Activated naive CD8-positive, alpha-beta T cell treated with anti-CD3 and anti-CD28 coated beads, Interleukin-2, amount 10 ng/mL, durations not matched to agents 7 days and 5 days (primary cell): ENCODE measurements at regions not wholly inside any gene's neighbourhood (a gene's known extent, or its start where the extent isn't known, plus 50 kb on each side); places are given as distances from the start of the nearest gene placed in this dataset.
"Not testable (repeated sequence)": the region's sequence is repeated elsewhere in the genome, so short reads cannot be mapped to it uniquely, and the experiment has no call there.

Experiments
- ATAC-seq: fragments of 150-1000 bp; cut with Tn5 transposase; one replicate; pipeline ENCODE4 v1.10.0; 2021; ENCODE audit warnings: low read depth, moderate library complexity
- POLR2A ChIA-PET: fragments of 350-600 bp; sonication (Branson Sonifier 250); formaldehyde crosslinking; loops from one replicate; lab custom pipeline; 2021; ENCODE audit warnings: antibody characterized with exemption; lab: Charles Lee
- DNase-seq: peaks from one replicate; pipeline ENCODE4 v3.0.0; 2021
- H3K27ac Mint-ChIP-seq: one replicate; pipeline ENCODE4 v1.8.0; 2022; ENCODE audit warnings: mild to moderate bottlenecking, mixed read lengths
- H3K27me3 Mint-ChIP-seq: one replicate; pipeline ENCODE4 v1.8.0; 2022; ENCODE audit warnings: mild to moderate bottlenecking, moderate library complexity, mixed read lengths
- H3K36me3 Mint-ChIP-seq: one replicate; pipeline ENCODE4 v1.8.0; 2021; ENCODE audit warnings: mild to moderate bottlenecking, mixed read lengths
- H3K4me1 Mint-ChIP-seq: one replicate; pipeline ENCODE4 v1.8.0; 2021; ENCODE audit warnings: mixed read lengths
- H3K4me3 Mint-ChIP-seq: one replicate; pipeline ENCODE4 v1.8.0; 2022; ENCODE audit warnings: mild to moderate bottlenecking, moderate library complexity, mixed read lengths
- H3K9me3 Mint-ChIP-seq: one replicate; pipeline ENCODE4 v1.8.0; 2021; ENCODE audit warnings: mixed read lengths

DNA sequence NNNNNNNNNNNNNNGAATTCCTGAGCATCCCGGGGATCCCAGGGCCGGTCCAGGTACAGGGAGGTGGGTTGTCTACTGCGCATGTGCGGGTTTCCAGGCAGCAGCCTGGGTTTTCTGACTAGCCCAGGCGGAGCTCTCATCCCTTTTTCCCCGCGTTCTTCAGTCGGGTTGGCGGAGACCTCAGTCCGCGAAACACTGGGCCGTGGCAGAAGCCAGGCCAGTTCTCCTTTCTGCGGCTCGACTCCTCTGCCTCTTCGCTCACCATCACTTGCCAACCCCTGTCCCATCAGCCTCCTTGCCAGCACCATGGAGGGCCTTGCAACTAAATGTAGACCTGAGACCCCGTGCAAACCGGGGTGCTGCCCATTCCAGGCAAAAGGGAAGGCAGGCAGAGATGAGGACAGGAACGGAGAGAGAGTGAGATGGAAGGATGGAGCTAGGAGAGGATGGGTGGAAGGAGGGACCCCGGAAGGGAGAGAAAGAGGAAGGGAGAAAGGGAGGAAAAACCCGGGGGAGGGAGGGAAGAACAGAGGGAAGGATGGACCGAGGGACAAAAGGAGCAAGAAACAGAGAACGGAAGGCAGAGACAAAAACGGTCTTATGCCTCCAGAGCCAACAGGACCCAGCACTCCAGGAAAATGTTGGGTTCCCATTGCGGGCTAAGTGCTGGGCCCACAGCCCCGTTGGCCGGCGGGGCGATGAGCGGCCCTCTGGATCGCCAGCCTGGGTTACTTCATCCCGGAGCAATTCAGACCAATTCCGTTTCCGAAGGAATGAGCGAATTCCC, 445.4 kb upstream of the DEFB115 start:
- no peak overlapping the region for H3K27ac Mint-ChIP-seq
- H3K4me3 Mint-ChIP-seq, result no peak overlapping the region
- peak; percentile 44 for DNase-seq
- no peak for ATAC-seq
- H3K36me3 Mint-ChIP-seq, result peaks cover 3% of the 10 kb centered on the region
- peaks cover 13% of the 10 kb centered on the region for H3K27me3 Mint-ChIP-seq
- H3K9me3 Mint-ChIP-seq, result peaks cover 12% of the 10 kb centered on the region
- POLR2A ChIA-PET, result no interaction called here
- H3K4me1 Mint-ChIP-seq, result peaks cover 3% of the 10 kb centered on the region

DNA sequence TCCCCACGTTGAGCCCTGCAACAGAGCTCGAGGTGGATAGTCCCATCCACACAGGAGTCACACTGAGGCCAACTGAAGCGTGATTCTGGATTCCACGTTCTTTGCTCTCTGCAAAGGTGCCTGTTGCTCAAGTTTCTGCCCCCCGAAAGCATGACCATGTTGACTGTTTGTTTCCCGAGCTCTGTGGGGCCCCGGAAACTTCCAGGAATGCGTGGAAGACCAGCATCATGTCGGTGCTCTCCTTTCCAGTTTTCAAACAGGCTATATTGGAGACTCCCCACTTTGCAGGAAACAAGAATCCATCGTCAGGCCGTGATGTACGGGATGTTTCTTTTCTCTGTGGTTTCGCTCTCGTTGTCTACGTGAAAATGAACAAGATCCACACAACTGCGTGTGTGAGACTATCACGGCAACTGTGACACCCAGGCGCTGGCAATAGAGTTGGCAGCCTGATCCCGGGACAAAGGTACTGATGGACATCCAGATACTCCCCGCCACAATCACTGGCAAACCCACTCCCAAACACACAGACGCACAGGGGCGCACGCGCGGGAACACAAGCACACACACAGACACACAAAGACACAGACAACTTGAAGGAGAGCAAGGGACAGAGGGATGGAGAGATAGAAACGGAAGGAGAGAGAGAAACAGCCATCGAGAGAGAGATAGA, 444.6 kb upstream of the DEFB115 start:
- DNase-seq, result no peak
- peaks cover 12% of the 10 kb centered on the region for H3K9me3 Mint-ChIP-seq
- peaks cover 3% of the 10 kb centered on the region for H3K4me1 Mint-ChIP-seq
- H3K27me3 Mint-ChIP-seq, result peaks cover 13% of the 10 kb centered on the region
- H3K4me3 Mint-ChIP-seq, result no peak overlapping the region
- ATAC-seq, result no peak
- no peak overlapping the region for H3K27ac Mint-ChIP-seq
- peaks cover 3% of the 10 kb centered on the region for H3K36me3 Mint-ChIP-seq
- POLR2A ChIA-PET, result no interaction called here

DNA sequence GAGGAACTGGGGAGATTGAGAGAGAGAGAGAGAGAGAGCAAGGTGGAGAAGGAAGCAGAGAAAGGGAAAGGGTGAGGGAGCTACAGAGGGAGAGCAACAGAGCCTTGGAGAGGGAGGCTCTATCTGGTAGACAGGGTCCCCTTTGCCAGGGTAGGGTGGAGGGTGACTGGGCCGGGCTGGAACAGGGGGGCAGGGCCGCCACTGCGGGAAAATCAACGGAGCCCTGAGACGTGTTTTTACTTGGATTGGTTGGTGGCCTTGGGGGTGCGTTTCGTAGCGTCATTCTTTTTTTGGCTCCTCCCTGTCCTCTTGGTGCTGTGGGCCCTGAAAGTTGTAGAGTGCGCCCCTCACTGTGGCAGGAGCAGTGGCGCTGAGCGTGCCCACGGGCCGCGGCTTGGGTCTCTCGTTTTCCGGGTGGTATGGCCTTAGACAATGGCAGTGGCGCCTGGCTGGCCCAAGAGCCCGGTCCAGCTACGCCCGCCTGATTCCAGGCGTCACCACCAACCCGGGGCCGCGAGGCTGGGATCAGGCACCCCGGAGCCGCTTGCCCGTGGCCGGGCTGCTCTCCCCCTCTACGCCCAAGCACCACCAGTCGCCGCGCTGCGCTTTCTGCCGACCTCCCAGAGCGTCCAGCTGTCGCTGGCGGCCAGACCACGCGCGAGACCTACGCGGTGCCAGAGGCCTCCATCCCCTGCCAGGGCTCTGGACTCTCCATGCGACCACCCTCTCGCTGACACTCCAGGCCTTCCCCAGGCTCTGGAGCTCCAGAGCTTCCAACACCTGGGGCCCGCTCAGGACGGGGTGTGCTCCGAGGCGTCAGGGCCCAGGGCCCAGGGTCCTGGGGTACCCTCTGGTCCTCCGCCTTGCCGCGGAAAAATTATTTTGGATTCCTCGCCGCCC, 443.8 kb upstream of the DEFB115 start:
- peak; percentile 38 for DNase-seq
- ATAC-seq, H3K36me3 Mint-ChIP-seq, POLR2A ChIA-PET, H3K4me3 Mint-ChIP-seq, H3K27ac Mint-ChIP-seq, H3K4me1 Mint-ChIP-seq: not testable (repeated sequence)
- peaks cover 13% of the 10 kb centered on the region for H3K27me3 Mint-ChIP-seq
- peaks cover 12% of the 10 kb centered on the region for H3K9me3 Mint-ChIP-seq

DNA sequence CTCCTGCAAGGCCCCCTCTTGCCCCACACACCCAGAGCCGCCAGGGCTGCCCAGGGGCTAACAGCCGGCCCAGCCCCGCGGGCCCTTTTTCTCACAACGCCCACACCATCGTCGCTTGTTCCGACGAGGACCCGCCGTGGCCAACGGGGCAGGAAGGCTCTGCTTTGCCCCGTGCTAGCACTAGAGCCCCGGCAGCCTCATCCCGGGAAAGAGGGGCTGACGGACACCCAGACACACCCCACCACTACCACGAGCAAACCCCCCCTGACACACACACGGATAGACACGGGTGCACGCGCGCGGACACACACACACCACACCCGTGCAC, 443.2 kb upstream of the DEFB115 start:
- H3K27ac Mint-ChIP-seq, result not testable (repeated sequence)
- H3K27me3 Mint-ChIP-seq, result peaks cover 13% of the 10 kb centered on the region

DNA sequence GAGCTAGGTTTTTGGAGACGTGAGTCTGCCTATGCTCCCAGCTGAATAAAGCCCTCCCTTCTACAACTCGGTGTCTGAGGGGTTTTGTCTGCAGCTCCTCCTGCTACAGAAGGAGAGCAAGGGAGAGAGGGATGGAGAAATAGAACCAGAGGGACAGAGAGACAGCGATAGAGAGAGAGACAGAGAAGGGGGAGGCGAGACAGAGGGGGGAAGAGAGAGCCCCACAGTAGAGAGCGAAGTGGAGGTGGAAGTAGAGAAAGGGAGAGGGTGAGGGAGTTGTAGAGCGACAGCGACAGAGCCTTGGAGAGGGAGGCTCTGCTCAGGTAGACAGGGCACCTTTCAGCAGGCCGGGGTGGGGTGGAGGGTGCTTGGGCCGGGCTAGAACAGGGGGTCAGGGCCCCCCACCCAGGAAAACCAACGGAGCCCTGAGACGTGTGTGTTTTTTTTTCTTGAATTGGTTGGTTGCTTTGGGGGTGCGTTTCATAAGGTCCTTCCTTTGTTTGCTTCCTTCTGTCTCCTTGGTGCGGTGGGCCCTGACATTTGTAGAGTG, 442.4 kb upstream of the DEFB115 start:
- peaks cover 13% of the 10 kb centered on the region for H3K27me3 Mint-ChIP-seq

More for the DNA sequence above, 443.2 kb upstream of the DEFB115 start:
- H3K4me1 Mint-ChIP-seq, H3K4me3 Mint-ChIP-seq, POLR2A ChIA-PET, H3K36me3 Mint-ChIP-seq, DNase-seq, ATAC-seq: not testable (repeated sequence)
- H3K9me3 Mint-ChIP-seq, result peaks cover 12% of the 10 kb centered on the region

DNA sequence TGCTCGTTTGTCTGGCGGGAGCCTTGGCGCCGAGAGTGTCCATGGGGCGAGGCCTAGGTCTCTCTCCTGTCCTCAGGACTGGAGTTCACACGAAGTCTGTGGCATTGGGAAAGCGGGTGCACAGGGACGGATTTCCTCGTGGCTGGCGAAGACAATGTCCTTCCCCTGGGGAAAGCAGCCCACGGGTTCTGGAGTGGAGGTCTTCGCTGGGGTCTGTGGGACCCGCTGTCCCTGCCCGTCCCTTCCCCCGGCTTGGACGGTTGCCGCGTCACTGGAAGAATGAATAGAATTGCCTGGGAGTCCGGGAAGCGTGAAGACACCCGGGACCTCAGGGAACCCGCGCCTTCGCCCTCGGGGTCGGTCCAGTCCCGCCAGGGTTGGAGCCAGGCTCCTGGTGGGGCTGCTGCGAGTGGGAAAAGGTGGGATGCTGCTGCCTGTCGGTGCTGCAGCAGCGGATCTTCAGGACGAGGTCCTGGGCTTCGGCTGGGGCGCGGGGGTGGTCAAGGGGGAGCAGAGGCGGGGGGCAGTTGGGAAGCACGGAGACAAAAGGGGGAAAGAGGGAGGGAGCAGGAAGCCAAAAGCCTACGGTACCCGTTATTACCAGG, 441.8 kb upstream of the DEFB115 start:
- Mint-ChIP-seq H3K27me3 (peaks cover 13% of the 10 kb centered on the region), H3K27ac (peak overlapping the region; percentile 21), H3K4me3 (no peak overlapping the region), H3K36me3 (peaks cover 3% of the 10 kb centered on the region), H3K9me3 (peaks cover 12% of the 10 kb centered on the region), H3K4me1 (peaks cover 3% of the 10 kb centered on the region)
- DNase-seq (no peak), ATAC-seq (no peak)
- POLR2A ChIA-PET, result no interaction called here

More for the DNA sequence above, 442.4 kb upstream of the DEFB115 start:
- POLR2A ChIA-PET, H3K27ac Mint-ChIP-seq, H3K36me3 Mint-ChIP-seq, H3K4me1 Mint-ChIP-seq, DNase-seq, ATAC-seq: not testable (repeated sequence)
- Mint-ChIP-seq H3K4me3 (peak overlapping the region; percentile 4), H3K9me3 (peaks cover 12% of the 10 kb centered on the region)

DNA sequence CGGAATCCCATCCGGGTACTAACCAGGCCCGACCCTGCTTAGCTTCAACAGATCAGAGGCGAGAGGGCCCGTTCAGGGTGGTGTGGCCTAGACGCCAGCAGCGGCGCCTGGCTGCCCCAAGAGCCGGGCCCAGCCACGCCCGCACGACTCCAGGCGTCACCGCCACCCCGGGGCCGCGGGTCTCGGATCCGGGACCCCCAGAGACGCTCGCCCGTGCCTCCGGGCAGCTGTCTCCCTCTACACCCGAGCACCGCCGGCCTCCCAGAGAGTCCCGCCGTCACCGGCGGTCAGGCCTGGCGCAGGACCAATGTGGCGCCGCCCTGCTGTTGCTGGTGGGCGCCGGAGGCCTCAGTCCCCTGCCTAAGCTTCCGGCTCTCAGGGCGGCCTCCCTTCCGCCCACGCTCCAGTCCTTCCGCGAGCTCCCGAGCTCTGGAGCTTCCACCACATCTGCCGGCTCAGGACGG, 441.2 kb upstream of the DEFB115 start:
- peaks cover 12% of the 10 kb centered on the region for H3K9me3 Mint-ChIP-seq
- peaks cover 3% of the 10 kb centered on the region for H3K36me3 Mint-ChIP-seq
- H3K27ac Mint-ChIP-seq, result no peak overlapping the region
- peaks cover 3% of the 10 kb centered on the region for H3K4me1 Mint-ChIP-seq
- peaks cover 13% of the 10 kb centered on the region for H3K27me3 Mint-ChIP-seq
- peak; percentile 58 for ATAC-seq
- POLR2A ChIA-PET, result no interaction called here
- no peak overlapping the region for H3K4me3 Mint-ChIP-seq
- DNase-seq, result peak; percentile 49

DNA sequence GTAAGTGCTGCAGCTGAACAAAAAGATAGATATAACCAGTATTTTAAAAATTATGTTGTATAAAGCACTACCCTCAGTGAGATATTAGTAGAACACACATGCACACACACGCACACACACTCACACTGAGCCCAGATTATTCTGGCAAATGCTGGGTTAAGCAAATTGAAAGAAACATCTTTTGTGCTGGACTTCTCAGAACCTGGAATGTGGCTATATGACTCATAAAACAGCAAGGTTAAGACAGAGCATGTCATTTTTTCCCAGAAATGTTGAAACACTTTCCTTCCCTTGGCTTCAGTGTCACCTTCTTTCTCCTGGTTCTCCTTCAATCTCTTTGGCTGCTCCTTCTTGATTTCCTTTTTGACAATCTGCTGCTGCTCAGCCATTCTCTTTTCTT, 435.8 kb upstream of the DEFB115 start:
- H3K9me3 Mint-ChIP-seq, H3K27me3 Mint-ChIP-seq, H3K4me3 Mint-ChIP-seq, POLR2A ChIA-PET, H3K4me1 Mint-ChIP-seq, H3K36me3 Mint-ChIP-seq, DNase-seq, H3K27ac Mint-ChIP-seq, ATAC-seq: not testable (repeated sequence)

DNA sequence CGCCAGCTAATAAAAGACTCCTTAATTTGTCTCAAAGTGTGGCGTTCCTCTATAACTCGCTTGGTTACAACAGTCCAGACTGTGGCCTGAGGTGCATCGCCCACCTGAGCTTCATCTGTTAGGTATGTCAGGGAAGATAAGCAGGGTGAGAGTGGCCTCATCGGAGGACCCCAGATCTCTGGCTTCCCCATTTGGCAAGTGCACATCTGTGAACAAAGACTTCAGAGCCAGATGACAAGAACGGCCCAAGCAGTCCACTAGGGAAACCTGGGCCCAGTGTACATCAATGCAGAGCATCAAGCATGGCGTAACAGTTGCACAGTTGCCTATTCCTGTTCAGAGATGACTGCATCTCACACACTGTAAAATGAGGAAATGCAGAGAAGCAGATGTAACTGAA, 432.8 kb upstream of the DEFB115 start:
- POLR2A ChIA-PET, H3K4me3 Mint-ChIP-seq, H3K27ac Mint-ChIP-seq, H3K27me3 Mint-ChIP-seq, DNase-seq, H3K4me1 Mint-ChIP-seq, H3K36me3 Mint-ChIP-seq, ATAC-seq: not testable (repeated sequence)
- peaks cover 16% of the 10 kb centered on the region for H3K9me3 Mint-ChIP-seq

DNA sequence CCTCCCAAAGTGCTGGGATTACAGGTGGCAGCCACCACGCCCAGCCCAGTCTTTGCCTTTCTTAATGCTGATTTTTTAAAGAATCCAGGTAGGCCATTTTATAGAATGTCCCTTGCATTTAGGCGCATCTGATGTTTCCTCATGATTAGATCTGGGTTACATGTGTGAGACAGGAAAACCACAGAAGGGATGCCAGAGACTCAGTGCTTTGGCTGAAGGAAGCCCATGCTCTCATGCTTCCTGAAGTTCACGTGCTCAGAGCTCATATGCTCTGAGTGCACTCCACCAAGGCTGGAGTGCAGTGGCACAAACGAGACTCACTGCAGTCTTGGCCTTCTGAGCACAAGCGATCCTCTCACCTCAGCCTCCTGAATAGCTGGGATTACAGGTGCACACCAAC, 411.5 kb upstream of the DEFB115 start:
- H3K27ac Mint-ChIP-seq, H3K36me3 Mint-ChIP-seq, H3K27me3 Mint-ChIP-seq, H3K4me1 Mint-ChIP-seq, DNase-seq, POLR2A ChIA-PET, ATAC-seq, H3K4me3 Mint-ChIP-seq: not testable (repeated sequence)
- H3K9me3 Mint-ChIP-seq, result peaks cover 14% of the 10 kb centered on the region

DNA sequence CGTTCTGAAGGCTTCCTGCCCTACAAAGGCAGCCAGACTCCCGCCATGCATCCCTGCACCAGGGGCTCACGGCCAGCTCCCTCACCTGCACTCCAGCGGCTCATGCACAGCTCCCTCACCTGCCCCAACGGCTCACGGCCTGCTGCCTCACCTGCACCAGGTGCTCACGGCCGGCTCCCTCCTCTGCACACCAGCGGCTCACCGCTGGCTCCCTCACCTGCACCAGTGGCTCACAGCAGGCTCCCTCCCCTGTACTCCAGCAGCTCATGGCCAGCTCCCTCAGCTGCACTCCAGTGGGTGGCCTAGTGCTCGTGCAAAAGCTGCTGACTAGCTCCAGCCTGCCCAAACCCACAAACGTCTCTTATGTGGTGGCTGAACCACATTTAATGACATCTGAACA, 389.2 kb upstream of the DEFB115 start:
- H3K36me3 Mint-ChIP-seq, POLR2A ChIA-PET, H3K27me3 Mint-ChIP-seq, DNase-seq, H3K27ac Mint-ChIP-seq, ATAC-seq, H3K4me3 Mint-ChIP-seq, H3K4me1 Mint-ChIP-seq: not testable (repeated sequence)
- H3K9me3 Mint-ChIP-seq, result peaks cover 30% of the 10 kb centered on the region

DNA sequence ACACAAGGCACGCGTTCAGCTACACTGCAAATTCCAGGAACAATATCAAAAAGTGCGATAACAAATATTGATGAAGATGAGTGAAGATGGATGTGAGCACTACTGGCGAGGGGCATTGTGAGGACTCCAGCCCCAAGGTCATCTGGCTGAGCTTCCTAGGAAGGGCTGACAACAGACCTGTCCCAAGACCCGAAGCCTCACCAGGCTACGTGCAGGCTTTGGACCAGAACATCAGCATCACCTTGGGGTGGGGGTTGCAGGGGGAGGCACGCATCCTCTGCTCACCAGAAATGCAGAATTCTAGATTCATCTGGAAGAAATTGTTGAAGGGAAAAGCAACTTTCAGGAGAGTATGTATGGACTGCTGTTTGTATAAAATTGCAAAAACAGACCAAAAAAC, 386.3 kb upstream of the DEFB115 start:
- DNase-seq, ATAC-seq, H3K4me1 Mint-ChIP-seq, H3K4me3 Mint-ChIP-seq, H3K27me3 Mint-ChIP-seq, H3K27ac Mint-ChIP-seq, H3K36me3 Mint-ChIP-seq, POLR2A ChIA-PET: not testable (repeated sequence)
- H3K9me3 Mint-ChIP-seq, result peaks cover 34% of the 10 kb centered on the region

DNA sequence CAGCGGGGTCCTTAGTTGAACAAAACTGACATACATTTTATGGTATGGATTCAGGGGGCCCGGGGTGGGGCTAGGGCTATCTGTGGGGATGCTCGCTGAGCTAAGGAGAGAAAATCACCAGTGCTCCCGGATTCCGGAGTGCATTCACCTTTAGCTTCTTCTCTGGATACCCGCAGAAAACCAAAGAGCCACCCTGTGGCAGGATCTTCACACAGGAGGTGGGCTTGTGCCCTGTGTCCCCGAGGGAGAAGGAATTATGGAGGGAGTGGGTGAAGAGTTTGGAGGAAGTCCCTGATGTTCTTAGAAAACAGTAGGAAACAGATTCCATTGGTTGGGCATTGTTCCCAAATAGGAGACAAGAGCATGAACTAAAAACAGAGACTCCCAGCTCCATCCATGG, 385.2 kb upstream of the DEFB115 start:
- not testable (repeated sequence) for H3K4me1 Mint-ChIP-seq, ATAC-seq

More for the DNA sequence above, 385.2 kb upstream of the DEFB115 start:
- DNase-seq, H3K4me3 Mint-ChIP-seq, POLR2A ChIA-PET, H3K27ac Mint-ChIP-seq, H3K36me3 Mint-ChIP-seq, H3K27me3 Mint-ChIP-seq: not testable (repeated sequence)
- peaks cover 36% of the 10 kb centered on the region for H3K9me3 Mint-ChIP-seq
